Activated CD4-positive, alpha-beta T cell treated with anti-CD3 and anti-CD28 coated beads, Interleukin-2, Interleukin-4, amounts not matched to agents 100 ng/mL and 50 ng/mL, durations not matched to agents 16 hours and 8 hours (primary cell): ENCODE measurements at regions not wholly inside any gene's neighbourhood (a gene's known extent, or its start where the extent isn't known, plus 50 kb on each side); places are given as distances from the start of the nearest gene placed in this dataset.
"Not testable (repeated sequence)": the region's sequence is repeated elsewhere in the genome, so short reads cannot be mapped to it uniquely, and the experiment has no call there.

ENCODE experiments used
- DNase-seq: peaks from one replicate; pipeline ENCODE4 v3.0.0-alpha.2; 2020; ENCODE audit warnings: low spot score

DNA sequence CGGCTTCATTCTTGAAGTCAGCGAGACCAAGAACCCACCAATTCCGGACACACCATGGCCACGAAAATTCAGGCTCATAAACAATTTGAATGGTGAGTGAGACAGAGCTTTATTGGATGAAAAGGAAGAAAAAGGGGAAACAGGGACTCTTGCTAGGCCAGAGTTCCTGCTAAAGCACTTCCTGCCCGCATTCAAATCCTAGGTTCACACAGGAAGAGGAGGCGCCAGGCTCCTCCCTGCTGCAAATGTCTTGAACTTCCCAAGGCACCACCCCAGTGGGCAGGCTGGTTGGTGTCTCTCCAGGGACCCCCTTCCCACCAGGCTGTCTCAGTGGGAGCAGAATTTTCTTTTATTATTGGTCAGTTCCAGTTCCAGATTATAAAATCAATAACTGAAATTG is 121.2 kb downstream of the FSCB start:
- no peak for DNase-seq

DNA sequence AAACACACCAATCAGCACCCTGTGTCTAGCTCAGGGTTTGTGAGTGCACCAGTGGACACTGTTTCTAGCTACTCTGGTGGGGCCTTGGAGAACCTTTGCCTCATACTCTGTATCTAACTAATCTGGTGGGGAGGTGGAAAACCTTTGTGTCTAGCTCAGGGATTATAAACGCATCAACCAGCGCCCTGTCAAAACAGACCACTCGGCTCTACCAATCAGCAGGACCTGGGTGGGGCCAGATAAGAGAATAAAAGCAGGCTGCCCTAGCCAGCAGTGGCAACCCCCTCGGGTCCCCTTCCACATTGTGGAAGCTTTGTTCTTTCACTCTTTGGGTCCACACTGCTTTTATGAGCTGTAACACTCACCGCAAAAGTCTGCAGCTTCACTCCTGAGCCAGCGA is 121.8 kb downstream of the FSCB start:
- DNase-seq: not testable (repeated sequence)

DNA sequence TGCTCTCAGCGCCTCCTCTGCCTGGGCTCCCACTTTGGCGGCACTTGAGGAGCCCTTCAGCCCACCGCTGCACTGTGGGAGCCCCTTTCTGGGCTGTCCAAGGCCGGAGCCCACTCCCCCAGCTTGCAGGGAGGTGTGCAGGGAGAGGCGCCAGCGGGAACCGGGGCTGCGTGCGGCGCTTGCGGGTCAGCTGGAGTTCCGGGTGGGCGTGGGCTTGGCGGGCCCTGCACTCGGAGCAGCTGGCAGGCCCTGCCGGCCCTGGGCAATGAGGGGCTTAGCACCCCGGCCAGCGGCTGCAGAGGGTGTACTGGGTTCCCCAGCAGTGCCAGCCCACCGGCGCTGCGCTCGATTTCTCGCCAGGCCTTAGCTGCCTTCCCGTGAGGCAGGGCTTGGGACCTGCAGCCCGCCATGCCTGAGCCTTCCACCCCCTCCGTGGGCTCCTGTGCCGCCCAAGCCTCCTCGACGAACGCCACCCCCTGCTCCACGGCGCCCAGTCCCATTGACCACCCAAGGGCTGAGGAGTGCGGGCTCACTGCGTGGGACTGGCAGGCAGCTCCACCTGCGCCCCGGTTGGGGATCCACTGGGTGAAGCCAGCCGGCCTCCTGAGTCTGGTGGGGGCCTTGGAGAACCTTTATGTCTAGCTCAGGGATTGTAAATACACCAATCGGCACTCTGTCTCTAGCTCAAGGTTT is 122.3 kb downstream of the FSCB start:
- DNase-seq: not testable (repeated sequence)

DNA sequence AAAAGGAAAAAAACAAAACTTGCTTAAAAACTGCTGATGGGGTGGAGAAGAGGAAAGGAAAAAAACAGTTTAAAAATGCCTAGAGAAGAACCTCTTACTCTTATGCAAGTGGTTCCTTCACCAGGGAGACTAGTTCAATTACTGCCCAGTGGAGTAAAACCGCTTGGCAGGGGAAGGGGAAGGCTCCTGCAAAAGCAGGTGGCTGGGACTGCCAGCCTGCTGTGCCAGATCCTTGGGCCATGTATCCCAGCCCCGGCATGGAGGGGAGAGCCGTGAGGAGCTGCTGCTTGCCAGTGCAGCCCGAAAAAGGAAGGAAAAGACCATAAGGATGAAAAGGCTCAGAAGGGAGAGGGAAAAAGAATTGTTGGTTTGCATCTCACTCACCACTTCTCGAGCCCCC is 123.0 kb downstream of the FSCB start:
- DNase-seq: no peak

DNA sequence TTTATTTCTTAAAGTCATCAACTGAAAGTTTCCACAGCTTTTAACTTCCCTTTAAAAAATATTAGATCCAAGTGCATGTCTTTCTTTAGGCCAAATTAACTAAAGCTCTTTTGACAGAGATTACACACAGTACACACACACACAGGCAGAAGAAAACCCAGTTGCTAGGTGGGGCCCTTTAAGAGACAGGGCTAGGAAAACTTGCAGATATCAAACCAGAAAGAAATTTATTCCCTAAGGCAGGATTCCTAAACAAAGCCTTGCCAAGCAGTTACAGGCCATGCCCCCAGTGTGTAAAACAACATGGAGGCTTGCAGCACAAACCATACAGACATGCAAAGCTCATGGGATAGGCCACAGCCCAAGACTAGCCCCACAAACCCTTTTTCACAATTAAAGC is 123.4 kb downstream of the FSCB start:
- no peak for DNase-seq

DNA sequence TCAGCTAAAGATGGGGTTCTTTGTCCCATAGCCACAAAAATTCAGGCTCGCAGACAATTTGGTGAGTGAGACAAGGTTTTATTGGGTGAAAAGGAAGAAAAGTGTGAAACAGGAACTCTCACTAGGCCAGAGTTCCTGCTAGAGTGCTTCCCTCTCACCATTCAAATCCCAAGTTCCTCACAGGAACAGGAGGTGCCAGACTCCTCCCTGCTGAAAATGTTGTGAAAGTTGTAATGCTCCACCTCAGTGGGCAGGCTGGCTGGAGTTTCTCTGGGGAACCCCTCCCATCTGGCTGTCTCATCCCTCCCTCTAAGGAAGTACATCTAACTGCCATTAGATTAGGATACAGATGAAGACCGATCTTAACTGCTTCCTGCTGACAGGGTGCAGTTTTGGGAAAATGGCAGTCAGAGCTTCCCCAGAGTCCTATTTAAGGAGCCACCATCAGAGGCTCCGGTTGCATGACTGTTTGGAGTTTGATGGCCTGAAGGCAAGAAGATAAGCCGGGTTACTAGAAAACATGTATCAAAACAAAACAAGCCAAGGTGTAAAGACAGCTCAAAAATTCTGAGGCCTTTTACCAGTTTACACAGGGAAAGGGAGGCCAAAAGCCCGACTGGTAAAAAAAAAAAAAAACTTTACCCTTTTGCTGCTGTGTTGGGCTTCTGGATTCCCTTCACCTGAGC is 127.6 kb downstream of the FSCB start:
- DNase-seq: no peak

DNA sequence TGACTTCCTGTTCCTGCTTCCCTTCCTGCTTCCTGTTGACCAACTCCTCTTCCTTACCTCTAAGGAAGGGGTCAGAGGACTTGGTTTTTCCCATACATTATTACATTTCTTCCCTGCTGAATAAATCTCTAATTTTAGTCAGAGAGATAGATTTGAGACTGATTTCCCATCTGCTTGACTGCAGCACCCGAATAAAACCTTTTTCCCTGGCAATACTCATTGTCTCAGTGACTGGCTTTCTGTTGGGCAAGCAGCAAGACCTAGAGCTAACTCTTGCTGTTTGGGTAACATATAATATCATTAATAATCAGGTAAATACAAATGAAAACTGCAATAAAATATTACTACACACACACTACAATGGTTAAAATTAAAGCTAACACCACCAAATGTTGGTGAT is 132.2 kb downstream of the FSCB start:
- DNase-seq: no peak

DNA sequence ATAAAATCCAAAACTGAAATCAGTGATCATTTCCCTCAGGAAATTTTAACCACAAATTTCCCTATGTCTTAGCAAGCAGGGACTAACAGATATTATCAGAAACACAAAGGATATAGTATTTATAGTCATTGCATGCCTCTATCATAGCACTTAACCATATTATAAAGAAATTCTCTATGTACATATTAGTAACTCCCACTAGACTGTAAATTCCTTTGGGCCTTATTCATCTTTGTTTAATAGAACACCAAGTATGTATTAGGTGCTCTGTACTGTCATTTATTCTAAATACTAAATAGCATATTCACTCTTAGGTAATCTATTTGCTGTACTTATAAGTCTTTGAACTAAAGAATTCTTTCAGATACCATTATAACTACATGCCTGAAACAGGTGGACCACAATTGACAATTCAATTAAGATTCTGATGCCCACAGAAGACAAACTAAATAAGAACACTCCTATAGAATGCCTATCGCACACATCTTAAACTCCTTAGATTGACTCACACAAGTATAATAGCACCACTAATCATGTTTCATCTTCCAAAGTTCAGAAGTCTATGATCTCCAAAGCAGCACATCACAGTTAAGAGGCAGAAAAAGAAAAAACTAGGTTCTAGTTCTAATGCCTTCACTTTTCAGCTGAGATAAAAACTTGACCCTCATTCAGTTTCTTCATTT is 134.1 kb downstream of the FSCB start:
- DNase-seq: no peak

DNA sequence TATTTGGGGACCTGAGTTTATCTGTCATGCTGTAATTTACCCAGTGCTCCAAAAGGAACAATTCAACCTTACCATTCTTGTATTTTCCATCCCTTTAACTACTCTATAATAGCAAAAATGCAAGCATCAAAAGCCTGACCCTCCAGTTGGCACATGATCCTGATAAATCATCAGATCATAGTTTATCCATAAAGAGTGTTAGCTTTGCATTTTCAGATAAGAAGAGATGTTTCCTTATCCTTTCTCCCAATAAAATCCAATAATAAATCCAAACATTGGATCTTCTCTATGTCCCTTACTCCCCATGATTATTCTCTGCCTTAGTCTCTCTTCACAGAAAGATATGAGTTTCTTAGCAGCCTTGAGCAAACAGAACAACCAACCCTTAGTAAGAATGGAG is 134.9 kb downstream of the FSCB start:
- no peak for DNase-seq

DNA sequence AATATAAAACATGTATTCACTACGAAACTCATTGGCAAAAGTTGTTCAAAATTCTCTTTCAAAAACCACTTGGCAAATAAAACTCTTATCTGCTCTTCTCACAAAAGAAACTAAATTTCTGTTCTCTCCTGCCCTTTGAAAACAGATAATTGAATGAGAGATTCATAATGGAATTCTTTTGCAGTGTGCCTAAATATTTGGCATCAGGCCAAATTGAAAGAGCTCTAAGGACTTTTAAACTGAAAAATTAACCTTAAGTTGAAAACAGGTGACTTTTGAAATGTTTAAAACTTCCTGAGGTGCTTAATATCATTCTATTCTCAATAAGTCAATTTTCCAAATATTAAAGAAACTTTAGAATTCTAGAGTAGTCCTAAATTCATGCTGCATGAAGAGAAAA is 136.4 kb downstream of the FSCB start:
- no peak for DNase-seq

DNA sequence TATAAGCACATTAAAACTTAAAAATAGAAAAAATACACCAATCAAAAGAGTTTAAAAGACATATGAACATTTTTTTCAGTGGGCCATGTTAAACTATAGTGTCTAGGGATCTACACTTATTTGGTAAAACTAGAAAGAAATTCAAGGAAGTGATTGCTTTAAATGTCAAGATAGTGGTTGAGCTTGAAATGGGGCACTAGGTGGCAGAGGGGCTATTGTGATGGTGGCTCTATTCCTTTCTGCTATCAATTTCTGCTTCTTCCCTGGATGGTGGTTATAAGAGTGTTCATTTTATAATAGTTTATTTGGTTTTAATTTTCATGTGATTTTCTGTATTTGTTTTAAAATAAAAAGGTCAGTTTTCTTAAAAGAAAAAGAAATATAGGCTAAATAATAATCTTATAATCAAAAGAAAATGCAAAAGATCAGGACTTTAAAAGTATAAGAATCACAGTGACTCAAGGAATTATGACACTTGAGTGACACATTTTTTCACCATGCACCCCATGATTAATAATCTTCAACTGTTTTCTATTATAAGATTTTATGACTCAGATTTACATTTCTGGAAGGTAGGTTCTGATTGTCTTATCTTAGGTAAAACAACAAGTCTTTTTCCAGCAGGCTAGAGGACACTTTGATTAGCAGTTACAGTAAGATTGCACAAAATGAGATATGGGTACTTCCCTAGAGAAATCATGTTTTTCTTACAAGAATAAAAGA is 137.5 kb downstream of the FSCB start:
- DNase-seq: no peak

DNA sequence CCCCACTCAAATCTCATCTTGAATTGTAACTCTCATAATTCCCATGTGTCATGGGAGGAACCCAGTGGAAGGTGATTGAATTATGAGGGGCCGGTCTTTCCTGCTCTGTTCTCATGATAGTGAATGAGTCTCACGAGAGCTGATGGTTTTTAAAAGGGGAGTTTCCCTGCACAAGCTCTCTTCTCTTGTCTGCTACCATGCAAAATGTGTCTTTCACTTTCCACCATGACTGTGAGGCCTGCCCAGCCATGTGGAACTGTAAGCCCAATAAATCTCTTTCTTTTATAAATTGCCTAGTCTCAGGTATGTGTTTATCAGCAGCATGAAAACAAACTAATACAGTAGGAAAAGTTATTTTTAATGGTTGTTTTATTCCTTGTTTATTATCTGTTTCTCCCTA is 146.0 kb downstream of the FSCB start:
- DNase-seq: no peak

DNA sequence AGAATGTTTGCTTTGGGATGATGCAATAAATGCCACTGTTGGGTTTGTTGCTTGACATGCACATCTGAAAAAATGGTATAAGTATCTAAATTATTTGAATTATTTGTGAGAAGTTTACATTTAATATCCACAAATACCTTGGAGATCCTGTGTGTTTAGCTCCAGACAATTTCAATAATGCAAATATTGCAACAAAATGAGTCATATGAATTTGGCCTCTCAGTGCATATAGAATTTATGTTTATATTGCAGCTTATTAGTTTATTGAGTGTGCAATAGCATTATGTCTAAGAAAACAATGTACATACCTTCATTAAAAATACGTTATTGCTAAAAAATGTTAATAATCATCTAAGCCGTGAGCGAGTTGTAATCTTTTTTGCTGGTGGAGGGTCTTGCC is 153.3 kb downstream of the FSCB start:
- DNase-seq: no peak

DNA sequence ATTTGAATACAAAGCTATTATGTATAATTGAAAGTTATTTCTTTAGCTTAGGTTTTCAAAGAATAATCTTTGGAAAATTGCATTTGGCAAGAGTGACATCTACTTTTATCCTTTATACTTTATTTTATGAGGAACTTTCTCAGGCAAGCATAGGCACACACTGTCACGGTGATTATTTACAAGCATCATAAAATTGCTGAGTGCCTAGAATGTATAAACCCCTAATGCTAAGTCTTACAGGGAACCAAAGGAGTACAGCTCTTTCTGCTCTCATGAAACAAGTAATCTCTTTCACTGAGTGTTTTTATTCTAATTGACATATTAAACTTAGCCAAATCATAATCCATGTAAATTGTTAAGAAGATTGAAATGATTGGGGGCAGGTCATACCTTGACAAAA is 154.9 kb downstream of the FSCB start:
- DNase-seq: no peak

DNA sequence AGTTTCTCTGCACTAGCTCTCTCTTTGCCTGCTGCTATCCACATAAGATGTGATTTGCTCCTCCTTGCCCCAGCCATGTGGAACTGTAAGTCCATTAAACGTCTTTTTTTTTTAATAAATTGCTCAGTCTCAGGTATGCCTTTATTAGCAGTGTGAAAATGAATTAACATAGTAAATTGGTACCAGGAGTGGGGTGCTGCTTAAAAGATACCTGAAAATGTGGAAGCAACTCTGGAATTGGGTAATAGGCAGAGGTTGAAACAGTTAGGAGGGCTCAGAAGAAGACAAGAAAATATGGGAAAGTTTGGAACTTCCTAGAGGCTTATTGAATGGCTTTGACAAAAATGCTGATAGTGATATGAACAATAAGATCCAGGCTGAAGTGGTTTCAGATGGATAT is 159.8 kb downstream of the FSCB start:
- DNase-seq: no peak

DNA sequence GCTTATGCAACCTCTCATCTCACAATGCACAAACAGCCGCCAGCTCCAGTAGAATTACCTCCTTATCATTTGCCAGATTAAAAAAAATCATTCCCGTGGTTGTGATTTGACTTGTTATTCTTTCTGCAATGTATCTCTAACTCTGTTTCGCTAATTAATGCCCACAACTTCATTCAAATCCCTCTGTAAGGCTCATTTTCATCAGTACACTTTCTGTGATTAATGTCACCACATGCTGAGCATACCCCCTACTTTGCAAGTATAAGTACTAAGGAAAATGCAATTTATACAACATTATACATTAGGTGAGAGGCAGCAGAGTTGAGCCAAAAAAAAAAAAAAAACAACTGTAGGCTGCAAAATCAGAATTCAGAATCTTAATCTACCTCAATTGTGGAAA is 166.0 kb downstream of the FSCB start:
- DNase-seq: no peak

DNA sequence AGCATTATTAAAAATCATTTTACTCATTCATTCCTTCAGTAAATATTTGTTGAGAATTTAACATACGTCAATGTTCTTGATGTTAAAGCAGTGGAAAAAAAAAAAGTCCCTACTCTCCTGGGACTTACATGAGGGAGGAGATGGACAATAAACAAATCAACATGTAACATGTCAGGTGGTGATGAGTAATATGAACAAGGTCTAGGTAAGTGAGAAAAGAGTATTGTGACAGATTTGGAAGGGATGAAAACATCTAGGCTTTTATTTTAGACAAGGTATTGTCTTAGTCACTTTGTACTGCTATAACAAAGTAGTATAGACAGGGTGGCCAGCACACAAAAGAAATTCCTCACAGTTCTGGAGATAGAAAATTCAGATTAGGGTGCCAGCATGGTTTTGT is 167.2 kb downstream of the FSCB start:
- no peak for DNase-seq

DNA sequence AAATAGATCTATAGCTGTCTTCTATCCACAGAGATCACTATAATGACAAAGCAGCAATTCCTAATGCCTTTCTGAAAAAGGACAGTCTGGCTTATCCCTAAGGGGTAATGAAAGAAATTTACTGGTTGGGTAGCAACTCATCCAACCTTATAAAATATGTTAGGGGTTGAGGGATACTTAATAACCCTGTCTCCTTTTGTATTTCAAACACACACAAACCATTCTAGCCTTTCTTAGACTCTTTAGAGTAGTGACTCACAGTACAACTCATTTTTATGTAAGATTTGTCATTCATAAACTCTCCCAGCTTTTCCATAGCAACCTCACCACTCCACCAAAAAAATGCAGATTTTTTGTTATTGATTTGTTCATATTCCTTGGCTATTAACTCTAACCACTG is 167.9 kb downstream of the FSCB start:
- DNase-seq: no peak

DNA sequence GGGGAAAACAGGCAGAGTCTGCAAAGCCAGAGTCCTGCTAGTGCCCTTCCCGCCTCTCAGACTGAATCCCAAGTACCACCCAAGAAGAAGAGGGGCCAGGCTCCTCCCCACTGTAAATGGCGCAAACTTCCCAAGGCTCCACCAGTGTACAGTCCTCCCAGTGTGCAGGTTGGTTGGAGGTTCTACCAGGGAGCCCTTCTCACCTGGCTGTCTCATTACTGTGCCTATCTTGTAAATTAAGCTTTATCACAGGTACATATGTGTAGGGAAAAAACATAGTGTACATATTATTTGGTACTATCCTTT is 189.7 kb downstream of the FSCB start:
- no peak for DNase-seq

DNA sequence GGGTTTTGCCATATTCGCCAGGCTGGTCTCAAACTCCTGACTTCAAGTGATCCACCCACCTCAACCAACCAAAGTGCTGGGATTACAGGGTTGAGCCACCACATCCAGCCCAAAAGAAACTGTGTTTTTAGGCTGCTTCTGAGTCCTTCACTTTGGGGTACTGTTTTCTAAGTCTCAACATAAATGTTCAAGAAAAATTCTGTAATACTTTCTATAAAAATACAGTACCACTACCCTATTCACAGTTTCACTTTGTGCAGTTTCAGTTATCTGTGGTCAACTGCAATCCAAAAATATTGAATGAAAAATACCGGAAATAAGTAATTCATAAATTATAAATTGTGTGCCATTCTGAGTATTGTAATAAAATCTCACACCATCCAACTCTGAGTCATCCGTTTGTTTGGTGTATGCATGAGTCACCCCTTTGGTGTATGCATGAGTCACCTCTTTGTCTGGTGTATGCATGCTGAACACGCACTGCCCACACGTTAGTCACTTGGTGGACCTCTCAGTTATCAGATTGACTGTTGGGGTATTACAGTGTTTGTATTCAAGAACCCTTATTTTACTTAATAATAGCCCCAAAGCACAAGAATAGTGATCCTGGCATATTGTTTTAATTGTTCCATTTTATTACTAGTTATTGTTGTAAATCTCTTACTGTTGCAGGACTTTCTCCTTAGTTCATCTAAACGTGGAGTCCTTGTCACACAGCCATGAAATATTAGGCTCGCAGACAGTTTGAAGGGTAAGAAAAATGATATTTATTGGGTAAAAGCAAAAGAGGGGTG is 190.2 kb downstream of the FSCB start:
- peak; percentile 68 for DNase-seq

DNA sequence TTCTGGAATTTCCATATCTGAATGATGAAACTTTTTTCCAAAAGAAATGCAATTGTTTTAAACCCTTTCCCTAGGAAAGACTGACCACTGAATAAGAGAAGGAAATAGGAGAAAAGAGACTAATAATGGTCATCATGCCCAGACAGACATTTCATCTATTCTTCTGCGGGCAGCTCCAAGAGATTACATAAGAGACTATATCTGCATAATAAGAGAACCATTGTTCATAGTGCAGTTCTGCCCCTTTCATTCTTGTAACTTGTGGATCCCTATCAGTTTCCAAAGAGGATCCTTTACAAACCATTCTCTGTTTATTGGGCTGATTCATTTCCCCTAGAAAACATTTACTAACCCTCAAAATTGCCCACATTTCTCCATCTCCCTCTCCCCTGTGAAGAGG is 197.8 kb downstream of the FSCB start:
- no peak for DNase-seq

DNA sequence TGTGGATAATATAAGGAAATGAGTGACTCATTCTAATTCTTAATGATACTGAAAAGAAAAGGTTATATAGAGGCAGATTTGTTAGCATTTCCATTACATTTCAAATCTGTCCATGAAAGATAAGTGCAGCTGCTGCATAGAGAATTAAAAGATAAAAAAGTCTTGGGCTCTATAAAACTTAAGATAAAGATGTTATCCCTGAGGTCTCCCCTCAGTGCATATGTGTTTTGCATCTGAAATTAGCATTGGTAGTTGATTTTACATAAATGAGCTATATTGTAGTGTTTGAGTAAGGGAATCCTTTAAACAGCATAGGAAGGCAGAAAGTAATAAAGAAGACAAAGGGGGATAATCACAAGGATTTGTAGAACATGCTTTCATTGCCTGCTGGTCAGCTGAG is 206.2 kb downstream of the FSCB start:
- no peak for DNase-seq
